ENCODE measurements at regions not wholly inside any gene's neighbourhood (a gene's known extent, or its start where the extent isn't known, plus 50 kb on each side); places are given as distances from the start of the nearest gene placed in this dataset.

- DNase-seq (ENCODE audit: low spot score) = no peak
- H3K4me1 Mint-ChIP-seq = no peaks in the 10 kb centered on the region
- no peaks in the 10 kb centered on the region; the same call in 2 of the 3 replicates for H3K9me3 Mint-ChIP-seq
- Histone ChIP-seq H3K27ac (ENCODE audit: low read depth) (no peak overlapping the region), H3K4me3 (no peak overlapping the region), H3K36me3 (ENCODE audit: insufficient read depth) (no peaks in the 10 kb centered on the region), H3K9me2 (ENCODE audit: insufficient read depth) (no peaks in the 10 kb centered on the region), H3K79me2 (replicated peaks; ENCODE audit: insufficient read depth) (no peaks in the 10 kb centered on the region), H3K4me1 (ENCODE audit: insufficient read depth) (no peaks in the 10 kb centered on the region), H3K4me2 (no peak overlapping the region), H4K20me1 (replicated peaks; ENCODE audit: insufficient read depth) (no peaks in the 10 kb centered on the region), H2AFZ (no peak overlapping the region), H3K27me3 (ENCODE audit: insufficient read depth) (no peaks in the 10 kb centered on the region), H3F3A (replicated peaks; ENCODE audit: low read depth) (no peaks in the 10 kb centered on the region)
- H3K27me3 Mint-ChIP-seq (ENCODE audit: insufficient read depth, low read depth, poor library complexity) = no peaks in the 10 kb centered on the region
- no peak for TF ChIP-seq NANOG (IDR thresholded peaks at IDR 0.05; ENCODE audit: borderline replicate concordance)
- no peak for TF ChIP-seq REST (IDR thresholded peaks at IDR 0.05; ENCODE audit: unreplicated experiment)
- TF ChIP-seq CREB1 (CRISPR knock-in tag; IDR thresholded peaks at IDR 0.05; ENCODE audit: low read depth) = no peak
- no peak for TF ChIP-seq EZH2phosphoT487 (IDR thresholded peaks at IDR 0.05; ENCODE audit: unreplicated experiment)
- no peak for TF ChIP-seq CTCF (conservative IDR thresholded peaks at IDR 0.05; ENCODE audit: low read depth in 2 of 2)
- no peak for TF ChIP-seq ZNF462 (CRISPR knock-in tag; IDR thresholded peaks at IDR 0.05)
- no peak for TF ChIP-seq ETS1 (IDR thresholded peaks at IDR 0.05)
- TF ChIP-seq ZNF114 (CRISPR knock-in tag; IDR thresholded peaks at IDR 0.05) = no peak
- TF ChIP-seq POLR2AphosphoS5 (IDR thresholded peaks at IDR 0.05; ENCODE audit: low read depth) = no peak
- no peak for TF ChIP-seq EZH2 (IDR thresholded peaks at IDR 0.05; ENCODE audit: low read depth, unreplicated experiment)
- TF ChIP-seq STAT1 (IDR thresholded peaks at IDR 0.05; ENCODE audit: unreplicated experiment) = no peak
- TF ChIP-seq ZNF331 (CRISPR knock-in tag; IDR thresholded peaks at IDR 0.05; ENCODE audit: low read depth) = no peak
- no peak for TF ChIP-seq JUNB (IDR thresholded peaks at IDR 0.05; ENCODE audit: unreplicated experiment)
- H3K27ac Mint-ChIP-seq = no peak overlapping the region
- ATAC-seq = no peak
- H3K4me3 Mint-ChIP-seq = no peak overlapping the region
- H3K36me3 Mint-ChIP-seq (ENCODE audit: low read depth) = no peaks in the 10 kb centered on the region
Measured at GRCh38 chr9:3597792-3598191, 72.0 kb upstream of the RFX3 start.
